Prostate gland (tissue), 2 donors: ENCODE measurements at regions not wholly inside any gene's neighbourhood (a gene's known extent, or its start where the extent isn't known, plus 50 kb on each side); places are given as distances from the start of the nearest gene placed in this dataset.

Experiments used
- POLR2A ChIP-seq: fragments of 450-650 bp; IDR thresholded peaks from one replicate; pipeline ENCODE4 v1.6.1; 2016; ENCODE audit warnings: antibody characterized with exemption, mild to moderate bottlenecking
- POLR2AphosphoS5 ChIP-seq: sonication (generic); formaldehyde crosslinking; IDR thresholded peaks from one replicate; pipeline ENCODE4 v1.6.1; 2017; ENCODE audit warnings: antibody characterized with exemption
- TF ChIP-seq, protein P1 (sequence below), 4 experiments: fragments of 200-600 bp in 2 of 4; fragments of 450-650 bp in 2 of 4; sonication (generic) in 2 of 4; IDR thresholded peaks; 1 replicate in 3 of 4; 2 replicates in 1 of 4; pipeline ENCODE4 v1.5.1; 2016 to 2019; ENCODE audit warnings: antibody characterized with exemption in 4 of 4, mild to moderate bottlenecking in 2 of 4, moderate library complexity in 2 of 4

DNA sequence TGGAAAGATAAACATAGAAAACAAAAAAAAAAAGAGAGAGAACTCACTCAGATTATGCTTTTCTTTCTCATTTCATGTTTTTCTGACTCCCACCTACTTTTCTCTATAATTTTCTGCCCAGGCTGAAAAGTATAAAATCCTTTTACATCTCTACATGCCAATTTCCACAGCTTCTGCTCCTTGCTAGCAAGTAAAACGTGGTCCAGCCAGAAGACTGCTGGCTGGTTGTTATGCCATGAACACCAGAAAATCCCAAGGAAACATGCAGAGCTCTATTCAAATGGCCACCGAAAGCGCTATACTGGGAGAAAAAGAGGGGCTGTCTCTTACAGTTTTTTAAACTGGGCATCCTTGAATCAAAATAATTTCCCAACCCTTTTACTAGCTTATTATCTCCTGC, 512.8 kb upstream of the ID4 start:
- TF ChIP-seq, protein P1, sequence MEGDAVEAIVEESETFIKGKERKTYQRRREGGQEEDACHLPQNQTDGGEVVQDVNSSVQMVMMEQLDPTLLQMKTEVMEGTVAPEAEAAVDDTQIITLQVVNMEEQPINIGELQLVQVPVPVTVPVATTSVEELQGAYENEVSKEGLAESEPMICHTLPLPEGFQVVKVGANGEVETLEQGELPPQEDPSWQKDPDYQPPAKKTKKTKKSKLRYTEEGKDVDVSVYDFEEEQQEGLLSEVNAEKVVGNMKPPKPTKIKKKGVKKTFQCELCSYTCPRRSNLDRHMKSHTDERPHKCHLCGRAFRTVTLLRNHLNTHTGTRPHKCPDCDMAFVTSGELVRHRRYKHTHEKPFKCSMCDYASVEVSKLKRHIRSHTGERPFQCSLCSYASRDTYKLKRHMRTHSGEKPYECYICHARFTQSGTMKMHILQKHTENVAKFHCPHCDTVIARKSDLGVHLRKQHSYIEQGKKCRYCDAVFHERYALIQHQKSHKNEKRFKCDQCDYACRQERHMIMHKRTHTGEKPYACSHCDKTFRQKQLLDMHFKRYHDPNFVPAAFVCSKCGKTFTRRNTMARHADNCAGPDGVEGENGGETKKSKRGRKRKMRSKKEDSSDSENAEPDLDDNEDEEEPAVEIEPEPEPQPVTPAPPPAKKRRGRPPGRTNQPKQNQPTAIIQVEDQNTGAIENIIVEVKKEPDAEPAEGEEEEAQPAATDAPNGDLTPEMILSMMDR (IDR thresholded peaks at IDR 0.05) = no peak
- TF ChIP-seq POLR2AphosphoS5 = no peak
- no peak for TF ChIP-seq POLR2A
